ENCODE measurements at regions not wholly inside any gene's neighbourhood (a gene's known extent, or its start where the extent isn't known, plus 50 kb on each side); places are given as distances from the start of the nearest gene placed in this dataset.

GRCh38 chr3:99286266-99286845 lies 352.0 kb upstream of the COL8A1 start:
- no peak for DNase-seq

- no peak for DNase-seq
Observed at GRCh38 chr3:99269606-99270351, 368.3 kb upstream of the DCBLD2 start.

- no peak for DNase-seq
Observed at GRCh38 chr3:99256788-99257187, 355.3 kb upstream of the DCBLD2 start.

GRCh38 chr3:99253963-99254355 lies 352.5 kb upstream of the DCBLD2 start:
- no peak for DNase-seq

GRCh38 chr3:99250821-99251355 lies 349.4 kb upstream of the DCBLD2 start:
- DNase-seq: no peak

- no peak for DNase-seq
Observed at GRCh38 chr3:99250272-99250671, 348.8 kb upstream of the DCBLD2 start.

- DNase-seq: no peak
Observed at GRCh38 chr3:99249627-99250026, 348.1 kb upstream of the DCBLD2 start.

GRCh38 chr3:99248913-99249312 lies 347.4 kb upstream of the DCBLD2 start:
- DNase-seq: no peak

GRCh38 chr3:99248130-99248529 lies 346.6 kb upstream of the DCBLD2 start:
- no peak for DNase-seq

GRCh38 chr3:99246010-99246654 lies 344.6 kb upstream of the DCBLD2 start:
- no peak for DNase-seq

GRCh38 chr3:99242271-99242670 lies 340.8 kb upstream of the DCBLD2 start:
- DNase-seq: no peak

GRCh38 chr3:99240700-99241099 lies 339.2 kb upstream of the DCBLD2 start:
- no peak for DNase-seq

- DNase-seq: no peak
Observed at GRCh38 chr3:99236576-99236975, 335.1 kb upstream of the DCBLD2 start.

- DNase-seq: no peak
Observed at GRCh38 chr3:99232696-99233095, 331.2 kb upstream of the DCBLD2 start.

- no peak for DNase-seq
Observed at GRCh38 chr3:99218468-99218867, 317.0 kb upstream of the DCBLD2 start.

GRCh38 chr3:99212969-99213368 lies 311.5 kb upstream of the DCBLD2 start:
- no peak for DNase-seq

GRCh38 chr3:99211309-99211708 lies 309.8 kb upstream of the DCBLD2 start:
- DNase-seq: no peak

GRCh38 chr3:99199021-99199420 lies 297.5 kb upstream of the DCBLD2 start:
- DNase-seq: no peak

GRCh38 chr3:99191186-99191585 lies 289.7 kb upstream of the DCBLD2 start:
- no peak for DNase-seq

GRCh38 chr3:99188936-99189335 lies 287.4 kb upstream of the DCBLD2 start:
- DNase-seq: no peak

- DNase-seq: no peak
Observed at GRCh38 chr3:99186016-99186415, 284.5 kb upstream of the DCBLD2 start.

GRCh38 chr3:99176169-99176964 lies 274.9 kb upstream of the DCBLD2 start:
- DNase-seq: no peak

- no peak for DNase-seq
Observed at GRCh38 chr3:99175276-99175812, 273.8 kb upstream of the DCBLD2 start.
